HUES64 (cell line): ENCODE measurements at regions not wholly inside any gene's neighbourhood (a gene's known extent, or its start where the extent isn't known, plus 50 kb on each side); places are given as distances from the start of the nearest gene placed in this dataset.

Source experiments
- H3K27ac ChIP-seq: 2 replicates; pipeline ENCODE4 v1.7.0; 2013; ENCODE audit warnings: low read depth, low read length, inconsistent platforms
- H3K27me3 ChIP-seq: 2 replicates; pipeline ENCODE4 v1.6.1; 2013; ENCODE audit warnings: mild to moderate bottlenecking, low read length; ENCODE audit not compliant: insufficient read depth
- H3K36me3 ChIP-seq: 2 replicates; pipeline ENCODE4 v1.6.1; 2013; ENCODE audit warnings: mild to moderate bottlenecking, low read length; ENCODE audit not compliant: insufficient read depth
- H3K4me1 ChIP-seq: 2 replicates; pipeline ENCODE4 v1.6.1; 2013; ENCODE audit warnings: mild to moderate bottlenecking, low read length, moderate library complexity; ENCODE audit not compliant: insufficient read depth
- H3K4me3 ChIP-seq: 2 replicates; pipeline ENCODE4 v1.5.1; 2013; ENCODE audit warnings: mild to moderate bottlenecking, low read length, moderate library complexity
- H3K9ac ChIP-seq: 2 replicates; pipeline ENCODE4 v1.6.1; 2013; ENCODE audit warnings: mild to moderate bottlenecking, low read depth, low read length
- H3K9me3 ChIP-seq: 2 replicates; pipeline ENCODE4 v1.6.1; 2013; ENCODE audit warnings: low read depth, low read length; ENCODE audit not compliant: insufficient read depth
- WGBS: fragments of 150-250, 120-280 bp; methylation state at CpG from one replicate; pipeline ENCODE4 v1.1.7; 2013; ENCODE audit warnings: missing lambda C conversion rate; 5-methylcytosine and 5-hydroxymethylcytosine counted together

DNA sequence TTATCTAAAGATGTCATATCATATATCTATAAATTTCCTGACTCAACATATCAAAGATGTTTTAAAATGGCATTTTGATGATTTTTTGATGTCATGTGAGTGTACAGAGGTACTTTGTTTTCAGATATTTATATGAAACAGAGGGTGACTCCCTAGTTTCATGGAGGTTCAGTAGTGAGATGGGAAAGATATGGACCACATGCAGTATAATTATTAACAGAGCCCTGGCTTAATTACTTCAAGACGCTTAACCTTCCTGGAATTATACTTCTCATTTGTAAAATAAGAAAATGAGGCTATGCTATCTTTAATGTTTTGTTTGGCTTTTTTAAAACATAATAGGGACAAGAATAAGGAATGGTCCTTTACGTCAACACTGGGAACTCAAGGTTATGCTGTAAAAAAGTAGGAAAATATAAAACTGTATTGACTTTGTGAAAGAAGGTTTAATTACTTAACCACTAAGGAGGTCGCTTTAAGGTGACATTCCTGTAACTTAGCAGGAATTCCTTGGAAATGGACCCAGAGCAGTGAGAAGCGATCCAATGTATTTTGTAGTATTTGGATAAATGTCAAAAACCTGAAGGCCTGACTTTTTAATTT is 821.0 kb upstream of the IGFBP3 start:
- no peaks in the 10 kb centered on the region for H3K9me3 ChIP-seq
- H3K4me3 ChIP-seq: no peak overlapping the region
- no peaks in the 10 kb centered on the region for H3K27me3 ChIP-seq
- 93% methylated on average over 3 of the region's 4 CpGs for WGBS
- no peak overlapping the region for H3K27ac ChIP-seq
- H3K36me3 ChIP-seq: no peaks in the 10 kb centered on the region
- no peak overlapping the region for H3K9ac ChIP-seq
- peaks cover 5% of the 10 kb centered on the region; the same call in 1 of the 2 replicates for H3K4me1 ChIP-seq

DNA sequence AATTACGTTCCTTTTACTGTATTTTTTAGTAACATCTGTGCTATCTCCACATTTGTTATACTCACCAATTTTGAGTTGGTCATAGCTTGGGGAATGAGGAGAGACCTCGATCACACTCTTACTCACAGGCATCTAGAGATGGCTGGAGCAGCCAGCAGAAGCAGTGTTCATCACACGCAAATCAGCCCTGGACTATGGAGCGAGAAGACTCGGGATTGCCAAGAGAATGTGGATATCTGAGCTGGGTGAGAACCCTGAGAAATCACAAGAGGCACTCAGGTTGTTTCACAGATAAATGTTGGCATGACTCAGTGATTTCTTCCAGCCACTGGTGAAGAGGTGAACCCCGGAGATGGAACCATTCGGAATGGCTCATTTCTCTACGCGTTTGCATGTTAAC is 820.1 kb upstream of the IGFBP3 start:
- 97% methylated on average over 9 of the region's 9 CpGs for WGBS
- Histone ChIP-seq H3K4me3 (no peak overlapping the region), H3K27ac (no peak overlapping the region)

DNA sequence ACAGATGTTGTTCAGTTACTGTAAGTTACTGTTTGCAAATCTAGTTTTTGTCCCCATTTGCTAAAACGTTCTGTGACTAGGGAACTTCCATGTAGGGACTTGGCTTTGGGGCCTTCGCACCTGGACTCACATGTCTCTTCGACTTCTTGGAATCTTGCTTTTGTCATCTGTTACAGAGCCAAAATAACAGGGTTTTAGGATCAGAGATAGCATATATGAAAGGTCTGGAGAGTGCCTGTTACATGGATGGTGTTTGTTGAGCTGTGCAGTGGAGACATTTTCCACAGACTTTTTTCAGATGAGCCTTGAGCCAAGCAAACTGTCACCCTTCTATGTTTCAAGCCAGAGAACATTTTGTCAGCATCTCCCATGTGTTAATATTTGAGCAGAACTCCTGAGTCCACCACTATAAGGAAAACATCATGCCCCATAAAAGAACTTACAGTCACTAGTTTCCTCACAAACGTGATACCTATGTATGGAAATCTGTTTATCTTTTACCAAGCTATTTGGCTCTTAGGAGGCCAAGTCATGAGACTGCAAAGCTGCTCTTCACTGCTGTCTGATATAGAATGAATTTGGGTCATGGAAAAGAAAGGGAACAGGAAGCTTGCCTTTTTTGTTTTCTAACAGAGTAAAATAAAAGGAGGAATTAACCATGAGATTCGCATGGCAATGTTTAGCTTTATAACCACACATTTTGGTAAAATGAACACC is 818.6 kb upstream of the IGFBP3 start:
- H3K27me3 ChIP-seq: no peaks in the 10 kb centered on the region
- 91% methylated on average over 5 of the region's 5 CpGs for WGBS
- peaks cover 5% of the 10 kb centered on the region; the same call in 1 of the 2 replicates for H3K4me1 ChIP-seq
- H3K27ac ChIP-seq: no peak overlapping the region
- H3K4me3 ChIP-seq: no peak overlapping the region
- H3K9ac ChIP-seq: no peak overlapping the region
- no peaks in the 10 kb centered on the region for H3K36me3 ChIP-seq
- peaks cover under 1% of the 10 kb centered on the region; the same call in 1 of the 2 replicates for H3K9me3 ChIP-seq

More for the DNA sequence above, 820.1 kb upstream of the IGFBP3 start:
- H3K9ac ChIP-seq: no peak overlapping the region
- no peaks in the 10 kb centered on the region for H3K36me3 ChIP-seq
- H3K9me3 ChIP-seq: no peaks in the 10 kb centered on the region
- H3K27me3 ChIP-seq: no peaks in the 10 kb centered on the region
- H3K4me1 ChIP-seq: peaks cover 5% of the 10 kb centered on the region; the same call in 1 of the 2 replicates

DNA sequence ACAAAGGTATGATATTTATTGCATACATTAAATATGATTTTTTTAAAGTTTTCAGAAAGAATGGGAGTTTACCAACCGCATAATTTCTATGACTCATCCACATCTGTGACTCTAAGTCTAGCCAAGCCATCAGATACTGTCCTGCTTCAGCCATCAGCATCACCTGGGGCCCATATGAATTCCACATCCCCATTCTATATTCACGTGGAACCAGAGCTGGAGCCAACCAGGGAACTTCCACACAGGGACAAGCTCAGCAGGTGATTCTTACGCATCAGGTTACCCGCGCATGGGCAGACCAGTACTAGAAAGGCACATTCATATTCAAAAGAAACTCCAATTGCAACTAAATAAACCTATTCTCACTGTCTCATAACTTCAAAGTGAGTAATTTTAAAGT is 817.7 kb upstream of the IGFBP3 start:
- H3K4me3 ChIP-seq: no peak overlapping the region
- H3K9ac ChIP-seq: no peak overlapping the region
- peaks cover 6% of the 10 kb centered on the region; the same call in 1 of the 2 replicates for H3K9me3 ChIP-seq
- 63% methylated on average over 5 of the region's 5 CpGs for WGBS
- H3K36me3 ChIP-seq: no peaks in the 10 kb centered on the region
- no peak overlapping the region for H3K27ac ChIP-seq
- no peaks in the 10 kb centered on the region for H3K27me3 ChIP-seq
- peaks cover 5% of the 10 kb centered on the region; the same call in 1 of the 2 replicates for H3K4me1 ChIP-seq

DNA sequence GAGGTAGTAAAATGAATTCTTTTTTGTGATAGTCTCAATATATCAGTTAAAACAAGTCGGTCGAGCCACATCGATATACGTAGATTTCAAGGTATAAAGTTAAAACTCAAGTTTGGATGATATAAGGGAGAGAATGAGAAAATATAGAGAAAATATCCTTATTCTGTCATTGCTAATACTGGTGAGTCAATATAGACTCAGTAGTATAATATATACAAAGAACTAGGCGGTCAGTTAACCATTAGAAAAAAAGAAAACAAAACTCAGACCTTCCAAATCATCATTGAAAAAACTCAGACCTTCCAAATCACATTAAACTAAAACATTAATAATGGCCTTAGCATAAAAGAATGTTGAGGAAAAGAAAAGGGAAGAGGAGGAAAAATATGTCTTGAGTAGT is 817.1 kb upstream of the IGFBP3 start:
- Histone ChIP-seq H3K9me3 (peaks cover 6% of the 10 kb centered on the region; the same call in 1 of the 2 replicates), H3K27me3 (no peaks in the 10 kb centered on the region), H3K4me1 (peaks cover 5% of the 10 kb centered on the region; the same call in 1 of the 2 replicates), H3K9ac (no peak overlapping the region), H3K4me3 (no peak overlapping the region), H3K36me3 (no peaks in the 10 kb centered on the region), H3K27ac (no peak overlapping the region)
- WGBS: 96% methylated on average over 5 of the region's 5 CpGs

DNA sequence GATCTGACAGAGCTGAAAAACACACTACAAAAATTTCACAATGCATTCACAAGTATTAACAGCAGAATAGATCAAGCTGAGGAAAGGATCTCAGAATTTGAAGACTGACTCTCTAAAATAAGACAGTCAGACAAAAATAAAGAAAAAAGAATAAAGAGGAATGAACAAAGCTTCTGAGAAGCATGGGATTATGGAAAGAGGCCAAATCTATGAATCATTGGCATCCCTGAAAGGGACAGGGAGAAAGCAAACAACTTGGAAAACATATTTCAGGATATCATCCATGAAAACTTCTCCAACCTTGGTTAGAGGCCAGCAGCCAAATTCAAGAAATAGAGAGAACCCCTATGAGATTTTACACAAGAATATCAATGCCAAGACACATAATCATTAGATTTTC is 804.8 kb upstream of the IGFBP3 start:
- Histone ChIP-seq H3K4me1 (no peaks in the 10 kb centered on the region), H3K4me3 (no peak overlapping the region), H3K27ac (no peak overlapping the region), H3K36me3 (no peaks in the 10 kb centered on the region), H3K9ac (no peak overlapping the region), H3K27me3 (no peaks in the 10 kb centered on the region), H3K9me3 (no peaks in the 10 kb centered on the region)

DNA sequence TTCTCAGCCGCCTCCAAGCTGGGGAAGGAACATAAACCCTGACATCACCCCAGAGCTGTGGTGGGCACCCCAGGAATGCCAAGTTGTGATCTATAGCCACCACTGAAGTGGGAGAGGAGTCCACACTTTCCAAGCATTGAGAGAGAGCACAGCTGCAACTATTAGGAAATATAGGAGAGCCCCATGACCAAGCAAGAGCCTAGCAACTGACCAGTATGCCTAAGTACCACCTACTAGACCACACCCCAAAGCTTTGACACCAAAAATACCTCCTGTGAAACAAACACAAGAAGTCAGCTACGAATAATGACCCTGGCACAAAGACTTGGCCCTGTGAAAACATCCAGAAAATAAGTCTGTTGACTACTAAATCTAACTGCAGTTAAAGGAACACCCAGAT is 804.1 kb upstream of the IGFBP3 start:
- Histone ChIP-seq H3K36me3 (no peaks in the 10 kb centered on the region), H3K4me1 (no peaks in the 10 kb centered on the region), H3K27ac (no peak overlapping the region), H3K4me3 (no peak overlapping the region), H3K9ac (no peak overlapping the region), H3K27me3 (no peaks in the 10 kb centered on the region), H3K9me3 (no peaks in the 10 kb centered on the region)
- WGBS: 95% methylated on average over 2 of the region's 2 CpGs

DNA sequence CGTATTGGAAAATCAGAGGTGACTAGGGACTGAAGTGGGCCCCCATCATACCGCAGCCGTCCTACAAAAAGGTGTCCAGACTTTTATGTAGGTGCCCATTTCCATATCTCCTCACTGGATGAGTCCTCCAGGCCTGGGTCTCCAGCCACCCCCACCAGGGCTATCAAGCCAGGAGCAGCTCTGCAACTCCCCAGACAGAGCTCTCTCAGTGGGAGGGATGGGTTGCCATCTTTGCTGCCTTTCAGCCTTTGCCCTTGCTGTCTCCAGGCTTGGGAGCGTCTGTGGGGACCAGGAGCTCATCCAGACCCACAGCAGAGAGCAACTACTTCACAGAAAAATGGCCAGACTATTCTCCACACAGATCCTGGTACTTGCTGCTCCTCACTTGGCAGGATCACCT is 802.7 kb upstream of the IGFBP3 start:
- Histone ChIP-seq H3K4me3 (no peak overlapping the region), H3K27ac (no peak overlapping the region), H3K36me3 (no peaks in the 10 kb centered on the region), H3K27me3 (no peaks in the 10 kb centered on the region), H3K4me1 (no peaks in the 10 kb centered on the region), H3K9ac (no peak overlapping the region), H3K9me3 (no peaks in the 10 kb centered on the region)
- 94% methylated on average over 4 of the region's 4 CpGs for WGBS

DNA sequence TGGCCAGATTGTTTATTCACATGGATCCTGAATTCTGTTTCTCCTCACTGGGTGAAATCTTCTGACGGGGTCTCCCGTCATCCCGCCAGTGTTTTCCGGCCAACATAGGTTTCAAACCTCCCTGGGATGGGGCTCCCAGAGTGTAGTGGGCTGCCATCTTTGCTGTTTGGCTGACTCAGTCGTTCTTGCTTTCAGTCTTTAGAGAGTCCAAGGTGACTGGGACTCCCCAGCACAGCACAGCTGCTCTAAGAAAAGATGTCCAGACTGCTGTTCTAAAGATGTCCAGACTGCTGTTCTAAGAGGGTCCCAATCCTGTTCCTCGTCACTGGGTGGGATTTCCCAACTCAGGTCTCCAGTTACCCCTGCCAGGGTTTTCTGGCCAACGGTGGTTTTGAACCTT is 801.9 kb upstream of the IGFBP3 start:
- Histone ChIP-seq H3K4me3 (no peak overlapping the region), H3K9ac (no peak overlapping the region), H3K4me1 (no peaks in the 10 kb centered on the region), H3K36me3 (no peaks in the 10 kb centered on the region), H3K27ac (no peak overlapping the region), H3K27me3 (no peaks in the 10 kb centered on the region), H3K9me3 (no peaks in the 10 kb centered on the region)
- WGBS: 82% methylated on average over 7 of the region's 7 CpGs

DNA sequence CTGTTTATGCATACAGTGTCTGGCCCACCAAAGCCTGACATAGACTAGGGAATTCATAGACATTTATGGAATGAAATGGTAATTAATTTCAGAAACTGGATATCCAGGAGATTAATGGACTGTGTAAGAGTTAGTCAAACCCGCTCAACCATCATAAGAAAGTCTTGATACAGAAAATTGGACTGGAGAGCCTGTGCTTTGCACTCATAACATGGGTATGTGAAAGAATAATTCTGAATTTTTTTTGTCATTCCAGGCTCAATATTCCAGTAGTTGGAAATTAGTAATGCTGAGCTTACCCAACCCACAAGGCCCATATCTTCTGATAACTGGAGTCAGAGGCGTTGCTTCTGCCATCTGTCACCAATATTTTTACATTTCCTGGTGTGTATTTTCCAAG is 799.7 kb upstream of the IGFBP3 start:
- H3K36me3 ChIP-seq: no peaks in the 10 kb centered on the region
- H3K9me3 ChIP-seq: no peaks in the 10 kb centered on the region
- no peaks in the 10 kb centered on the region for H3K27me3 ChIP-seq
- H3K27ac ChIP-seq: no peak overlapping the region
- no peak overlapping the region for H3K9ac ChIP-seq
- H3K4me3 ChIP-seq: no peak overlapping the region
- 100% methylated on average over 2 of the region's 2 CpGs for WGBS
- no peaks in the 10 kb centered on the region for H3K4me1 ChIP-seq

DNA sequence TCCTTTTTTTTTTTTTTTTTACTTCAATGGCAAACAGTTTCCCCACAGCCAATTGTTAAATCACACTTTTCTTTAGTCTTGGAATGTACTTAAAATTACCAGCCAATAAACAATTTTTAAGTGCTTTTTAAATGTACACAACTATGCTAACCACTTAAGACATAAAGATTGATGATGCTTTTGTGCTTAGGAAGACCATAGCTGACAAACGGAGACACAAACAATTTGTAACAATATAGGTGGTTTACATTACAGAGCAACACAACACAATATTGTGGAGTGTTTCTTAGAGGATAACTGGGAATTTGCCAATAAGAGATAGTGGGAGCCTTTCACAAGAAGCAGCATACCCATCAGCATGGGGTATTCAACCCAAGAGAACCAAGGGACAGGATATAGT is 798.5 kb upstream of the IGFBP3 start:
- Histone ChIP-seq H3K36me3 (no peaks in the 10 kb centered on the region), H3K4me3 (no peak overlapping the region), H3K27ac (no peak overlapping the region), H3K27me3 (no peaks in the 10 kb centered on the region), H3K9ac (no peak overlapping the region), H3K4me1 (no peaks in the 10 kb centered on the region), H3K9me3 (no peaks in the 10 kb centered on the region)
- no CpG with 5 or more reads among the region's 1 CpG for WGBS
